HFFc6 (cell line): ENCODE measurements at regions not wholly inside any gene's neighbourhood (a gene's known extent, or its start where the extent isn't known, plus 50 kb on each side); places are given as distances from the start of the nearest gene placed in this dataset.

Source experiments
- DNase-seq: peaks from one replicate; pipeline ENCODE4 v3.0.0-alpha.2; 2018
- H3K27ac Mint-ChIP-seq: 2 replicates; pipeline ENCODE4 v1.8.0; 2020; ENCODE audit warnings: mild to moderate bottlenecking, mixed read lengths
- H3K27me3 Mint-ChIP-seq: 2 replicates; pipeline ENCODE4 v1.8.0; 2021; ENCODE audit warnings: mild to moderate bottlenecking, moderate library complexity, mixed read lengths; ENCODE audit not compliant: insufficient read depth
- H3K36me3 Mint-ChIP-seq: 2 replicates; pipeline ENCODE4 v1.8.0; 2021; ENCODE audit warnings: low read depth, mixed read lengths
- H3K4me1 Mint-ChIP-seq: 2 replicates; pipeline ENCODE4 v1.8.0; 2020; ENCODE audit warnings: low read depth, mixed read lengths
- H3K4me3 Mint-ChIP-seq: 2 replicates; pipeline ENCODE4 v1.8.0; 2020; ENCODE audit warnings: mild to moderate bottlenecking, moderate library complexity, mixed read lengths
- H3K9me3 Mint-ChIP-seq: 2 replicates; pipeline ENCODE4 v1.8.0; 2020; ENCODE audit warnings: mild to moderate bottlenecking, mixed read lengths
- CTCF ChIP-seq: fragments of 200-600 bp; sonication (generic); IDR thresholded peaks from 2 replicates; pipeline ENCODE4 v1.5.0; 2021; ENCODE audit warnings: antibody characterized with exemption, mild to moderate bottlenecking

GRCh38 chr6:146894624-146895023 lies 295.9 kb downstream of the ADGB start:
- Mint-ChIP-seq H3K27me3 (no peaks in the 10 kb centered on the region; the same call in 1 of the 2 replicates), H3K36me3 (peaks cover 11% of the 10 kb centered on the region), H3K4me1 (peaks cover 34% of the 10 kb centered on the region), H3K27ac (no peak overlapping the region), H3K4me3 (no peak overlapping the region), H3K9me3 (no peaks in the 10 kb centered on the region)
- no peak for TF ChIP-seq CTCF
- DNase-seq, result no peak

GRCh38 chr6:146895101-146895771 lies 296.5 kb downstream of the ADGB start:
- H3K4me3 Mint-ChIP-seq, result no peak overlapping the region
- H3K27ac Mint-ChIP-seq, result no peak overlapping the region
- H3K36me3 Mint-ChIP-seq, result peaks cover 11% of the 10 kb centered on the region
- TF ChIP-seq CTCF, result no peak
- no peaks in the 10 kb centered on the region for H3K9me3 Mint-ChIP-seq
- no peaks in the 10 kb centered on the region; the same call in 1 of the 2 replicates for H3K27me3 Mint-ChIP-seq
- H3K4me1 Mint-ChIP-seq, result peaks cover 34% of the 10 kb centered on the region
- no peak for DNase-seq

- H3K4me1 Mint-ChIP-seq, result peaks cover 34% of the 10 kb centered on the region
- H3K27ac Mint-ChIP-seq, result no peak overlapping the region
- no peak for TF ChIP-seq CTCF
- no peak overlapping the region for H3K4me3 Mint-ChIP-seq
- DNase-seq, result no peak
- H3K9me3 Mint-ChIP-seq, result no peaks in the 10 kb centered on the region
- peaks cover 11% of the 10 kb centered on the region for H3K36me3 Mint-ChIP-seq
- no peaks in the 10 kb centered on the region; the same call in 1 of the 2 replicates for H3K27me3 Mint-ChIP-seq
Measured at GRCh38 chr6:146895772-146896061, 296.9 kb downstream of the ADGB start.

- H3K4me3 Mint-ChIP-seq, result no peak overlapping the region
- no peaks in the 10 kb centered on the region; the same call in 1 of the 2 replicates for H3K27me3 Mint-ChIP-seq
- no peak overlapping the region for H3K27ac Mint-ChIP-seq
- DNase-seq, result no peak
- no peak for TF ChIP-seq CTCF
- peaks cover 29% of the 10 kb centered on the region for H3K4me1 Mint-ChIP-seq
- peaks cover 11% of the 10 kb centered on the region for H3K36me3 Mint-ChIP-seq
- no peaks in the 10 kb centered on the region for H3K9me3 Mint-ChIP-seq
Measured at GRCh38 chr6:146896062-146896813, 297.5 kb downstream of the ADGB start.

- no peaks in the 10 kb centered on the region; the same call in 1 of the 2 replicates for H3K27me3 Mint-ChIP-seq
- peaks cover 24% of the 10 kb centered on the region for H3K4me1 Mint-ChIP-seq
- no peak for DNase-seq
- H3K9me3 Mint-ChIP-seq, result no peaks in the 10 kb centered on the region
- H3K36me3 Mint-ChIP-seq, result peaks cover 11% of the 10 kb centered on the region
- TF ChIP-seq CTCF, result no peak
- H3K27ac Mint-ChIP-seq, result no peak overlapping the region
- no peak overlapping the region for H3K4me3 Mint-ChIP-seq
Measured at GRCh38 chr6:146896960-146897701, 298.4 kb downstream of the ADGB start.
